AG09319 (cell line): ENCODE measurements at regions not wholly inside any gene's neighbourhood (a gene's known extent, or its start where the extent isn't known, plus 50 kb on each side); places are given as distances from the start of the nearest gene placed in this dataset.

Experiments used
- DNase-seq: peaks from one replicate; pipeline ENCODE4 v3.0.0-alpha.2; 2010; ENCODE audit warnings: low read depth; ENCODE audit errors: extremely low read depth
- CTCF ChIP-seq: IDR thresholded peaks from 2 replicates; pipeline ENCODE4 v1.5.1; 2011; ENCODE audit warnings: low read depth, mild to moderate bottlenecking, inconsistent platforms, low read length, moderate library complexity

GRCh38 chr4:53672873-53673272, 81.6 kb upstream of the LNX1 start:
- no peak for DNase-seq
- no peak for TF ChIP-seq CTCF

DNA sequence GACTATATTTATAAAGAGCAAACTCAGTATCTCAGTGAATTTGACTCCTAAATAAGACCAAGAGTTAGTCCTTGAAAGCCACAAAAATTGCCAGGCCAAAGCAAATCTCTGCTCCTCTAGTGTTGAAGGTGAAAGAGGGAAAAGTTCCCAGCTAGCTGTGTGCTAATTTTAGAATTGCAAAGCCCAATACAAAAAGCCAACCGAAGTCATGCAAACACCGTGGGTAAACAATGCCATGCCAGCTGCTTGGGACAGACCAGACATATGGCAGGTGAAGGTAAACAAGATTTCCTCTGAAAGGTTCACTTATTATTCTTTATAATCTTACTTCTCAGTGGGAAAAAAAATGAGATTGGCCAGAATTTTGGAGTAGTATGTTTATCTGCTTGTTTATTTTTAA, 80.5 kb upstream of the LNX1 start:
- TF ChIP-seq CTCF = no peak
- DNase-seq = no peak

DNA sequence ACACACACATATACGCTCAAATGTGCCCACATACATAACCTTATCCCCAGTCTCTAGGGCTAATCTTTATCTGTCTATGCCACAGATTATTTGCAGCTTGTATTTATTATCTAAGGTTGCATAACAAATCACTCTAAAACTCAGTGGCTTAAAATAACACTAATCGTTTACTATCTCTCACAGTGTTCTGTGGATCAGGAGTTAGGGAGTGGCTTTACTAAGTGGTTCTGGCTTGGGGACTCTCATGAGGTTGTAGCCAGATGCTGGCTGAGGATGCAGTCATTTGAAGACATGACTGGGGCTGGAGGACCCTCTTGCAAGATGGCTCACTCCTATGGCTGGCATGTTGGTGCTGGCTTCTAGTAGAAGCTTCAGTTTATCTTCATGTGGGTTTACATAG, 68.5 kb upstream of the LNX1 start:
- TF ChIP-seq CTCF = no peak
- no peak for DNase-seq

- TF ChIP-seq CTCF = no peak
- no peak for DNase-seq
Observed at GRCh38 chr4:53659112-53659511, 67.8 kb upstream of the LNX1 start.

GRCh38 chr4:53658029-53658428, 66.7 kb upstream of the LNX1 start:
- DNase-seq = no peak
- TF ChIP-seq CTCF = no peak

- DNase-seq = peak; percentile 56
Observed at GRCh38 chr4:53656421-53656981, 65.2 kb upstream of the LNX1 start.

DNA sequence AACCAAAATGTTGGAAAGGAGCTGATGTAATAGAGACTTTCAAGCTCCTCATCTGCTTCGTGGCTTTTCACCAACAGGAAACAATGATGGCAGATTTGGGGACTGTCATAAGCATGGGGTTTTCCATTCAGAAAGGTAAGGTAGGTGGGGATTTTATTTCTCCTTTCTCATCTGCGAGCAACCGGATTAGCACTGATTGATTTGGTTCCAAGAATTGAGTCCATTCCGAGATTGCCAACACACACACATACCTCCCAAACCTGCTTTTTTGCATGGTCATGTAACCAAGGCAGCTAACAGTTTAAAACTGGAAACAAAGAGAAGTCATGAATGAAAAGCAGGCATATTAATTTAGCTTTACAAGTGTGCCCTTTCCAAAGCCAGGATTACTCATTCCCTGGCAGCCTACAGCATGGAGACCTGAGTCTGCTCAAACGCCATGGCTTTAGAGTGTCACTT, 63.0 kb upstream of the LNX1 start:
- TF ChIP-seq CTCF = no peak
- DNase-seq = no peak

More at GRCh38 chr4:53656421-53656981, 65.2 kb upstream of the LNX1 start:
- peak; percentile 87 for TF ChIP-seq CTCF
